LNCAP (cell line): ENCODE measurements at regions not wholly inside any gene's neighbourhood (a gene's known extent, or its start where the extent isn't known, plus 50 kb on each side); places are given as distances from the start of the nearest gene placed in this dataset.
A peak's percentile ranks its signal among the peaks of the same experiment; 100 is the strongest.

Experiments
- CTCF ChIP-seq: fragments of 450-650 bp; IDR thresholded peaks from 2 replicates; pipeline ENCODE4 v1.5.1; 2017; ENCODE audit warnings: mild to moderate bottlenecking

GRCh38 chr10:55734112-55734511 lies 626.9 kb downstream of the ZWINT start:
- no peak for TF ChIP-seq CTCF

DNA sequence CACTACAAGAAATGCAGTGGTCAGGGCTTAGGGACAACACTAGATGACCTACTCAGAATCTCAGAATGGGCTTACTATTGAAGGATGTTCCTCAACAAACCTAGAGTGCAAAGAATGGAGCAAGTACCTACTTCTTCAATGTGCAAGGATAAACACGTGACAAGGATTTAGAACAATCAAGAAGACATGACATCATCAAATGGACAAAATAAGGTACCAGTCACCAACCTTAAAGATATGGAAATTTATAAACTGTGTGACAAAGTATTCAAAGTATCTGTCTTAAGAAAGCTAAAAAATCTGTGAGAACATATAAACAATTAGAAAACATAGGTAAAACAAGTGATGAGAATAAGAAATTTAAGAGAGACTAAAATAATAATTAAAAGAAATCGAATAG lies 656.1 kb downstream of the ZWINT start:
- no peak for TF ChIP-seq CTCF

DNA sequence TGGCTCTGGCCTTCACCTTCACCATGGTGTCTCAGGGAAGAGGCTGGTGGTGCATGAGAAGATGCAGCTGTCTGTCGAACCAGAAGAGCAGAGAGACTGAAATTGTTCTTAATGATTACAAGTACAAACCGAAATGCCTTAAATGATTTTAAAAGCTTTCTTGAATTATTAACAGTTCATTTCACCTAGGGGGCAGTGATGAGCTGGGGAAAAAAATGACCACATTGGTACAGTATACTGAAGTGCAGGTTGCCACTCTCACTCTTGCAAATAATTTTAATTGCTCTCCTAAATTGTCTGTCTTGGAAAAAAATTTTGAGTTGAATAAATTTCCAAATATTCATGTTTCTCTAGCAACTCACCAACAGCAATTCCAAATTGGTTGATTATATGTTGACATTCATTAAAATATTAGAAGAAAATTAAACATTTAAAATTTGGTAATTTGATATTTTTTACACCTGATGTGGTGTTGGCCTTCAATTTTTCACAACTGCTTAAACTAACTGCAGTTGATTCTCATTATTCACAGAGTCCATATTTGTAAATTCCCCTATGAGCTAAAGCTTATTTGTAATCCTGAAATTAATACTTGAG lies 692.6 kb downstream of the ZWINT start:
- TF ChIP-seq CTCF, result peak; percentile 69

GRCh38 chr10:55653531-55653930 lies 707.5 kb downstream of the ZWINT start:
- TF ChIP-seq CTCF, result no peak

- no peak for TF ChIP-seq CTCF
Observed at GRCh38 chr10:55641601-55642000, 719.5 kb downstream of the ZWINT start.

GRCh38 chr10:55631071-55631654 lies 729.9 kb downstream of the ZWINT start:
- TF ChIP-seq CTCF, result peak; percentile 86

DNA sequence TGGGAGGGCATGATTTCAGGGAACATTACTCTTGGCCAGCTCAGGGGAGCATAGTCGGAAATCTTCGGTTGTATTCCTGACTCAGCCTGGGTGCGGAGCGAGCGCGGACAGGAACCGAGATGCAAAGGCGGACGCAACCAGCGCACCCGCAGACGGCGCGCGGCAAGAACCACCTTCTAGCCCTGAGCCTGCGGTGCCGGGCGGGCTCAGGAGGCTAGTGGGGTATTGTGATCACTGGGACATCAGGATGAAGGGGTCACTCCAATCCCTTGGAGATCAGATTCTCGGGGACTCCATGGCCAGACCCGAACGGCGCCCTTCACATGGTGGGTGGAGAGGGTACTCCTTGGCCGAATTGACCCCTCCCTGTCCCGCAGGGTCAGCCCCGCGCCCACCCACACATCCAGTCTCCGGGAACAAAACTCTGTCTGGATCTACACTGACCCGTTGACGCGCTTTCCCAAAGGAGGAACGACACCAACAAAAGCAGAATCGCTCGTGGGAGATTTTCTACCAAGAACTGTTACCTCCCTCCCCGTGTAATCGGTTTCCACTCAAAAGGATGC lies 730.5 kb downstream of the ZWINT start:
- no peak for TF ChIP-seq CTCF
